HepG2 (cell line): ENCODE measurements at regions not wholly inside any gene's neighbourhood (a gene's known extent, or its start where the extent isn't known, plus 50 kb on each side); places are given as distances from the start of the nearest gene placed in this dataset.

Experiments used
- CTCF ChIP-seq: sonication (generic); formaldehyde crosslinking; IDR thresholded peaks from 2 replicates; pipeline ENCODE4 v1.5.0; 2020; ENCODE audit warnings: mild to moderate bottlenecking, missing genetic modification reagents, moderate library complexity
- POLR2AphosphoS5 ChIP-seq: IDR thresholded peaks from 2 replicates; pipeline ENCODE4 v1.6.1; 2012; ENCODE audit warnings: low read depth, low read length
- ZGPAT ChIP-seq: IDR thresholded peaks from 2 replicates; pipeline ENCODE4 v1.6.1; 2016; ENCODE audit warnings: mild to moderate bottlenecking
- ZNF362 ChIP-seq: sonication (generic); formaldehyde crosslinking; IDR thresholded peaks from 2 replicates; pipeline ENCODE4 v1.4.0; 2020; ENCODE audit warnings: missing genetic modification reagents, mild to moderate bottlenecking, borderline replicate concordance

GRCh38 chr10:107813451-107814162 is 649.1 kb upstream of the SORCS1 start:
- TF ChIP-seq ZNF362 (CRISPR knock-in tag) = no peak
- TF ChIP-seq POLR2AphosphoS5 = no peak
- no peak for TF ChIP-seq CTCF (CRISPR knock-in tag)
- TF ChIP-seq ZGPAT (CRISPR knock-in tag) = no peak
